ENCODE measurements at regions not wholly inside any gene's neighbourhood (a gene's known extent, or its start where the extent isn't known, plus 50 kb on each side); places are given as distances from the start of the nearest gene placed in this dataset.

DNA sequence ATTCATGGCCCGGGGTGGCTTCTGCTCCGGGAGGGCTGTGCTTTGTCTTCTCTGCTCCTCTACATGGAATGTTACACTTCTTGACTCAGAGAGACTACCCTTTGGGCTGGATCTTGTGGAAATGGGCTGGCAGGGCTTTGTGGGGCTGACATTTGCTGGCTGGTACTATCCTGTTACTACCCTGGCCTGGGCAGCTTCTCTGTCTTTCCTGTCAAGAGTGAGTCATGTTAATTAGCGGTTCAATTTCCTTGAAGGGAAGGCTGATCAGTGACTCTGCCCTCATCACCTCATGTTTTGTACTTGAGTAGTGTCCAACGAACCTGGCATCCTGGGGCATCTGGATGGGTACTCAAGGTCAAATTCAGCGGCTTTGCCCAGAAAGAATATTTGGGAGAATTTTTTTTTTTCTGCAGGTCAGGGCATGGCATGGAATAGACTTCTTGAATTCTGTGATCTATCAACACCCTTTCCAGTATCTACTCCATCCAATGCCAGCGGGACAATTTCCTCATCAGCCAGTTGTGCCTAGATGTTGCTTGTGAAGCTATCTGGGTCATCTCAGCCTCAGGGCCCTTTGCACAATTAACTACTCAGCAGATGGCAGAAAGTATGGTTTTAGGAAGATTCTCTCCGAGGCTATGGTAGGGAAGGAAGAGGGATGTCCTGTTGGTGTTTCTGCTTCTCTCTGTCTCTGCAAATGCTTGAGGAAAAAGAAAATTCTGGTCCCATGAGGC is 140.5 kb upstream of the PLET1 start:
- DNase-seq (ENCODE audit: low read depth), result no peak

DNA sequence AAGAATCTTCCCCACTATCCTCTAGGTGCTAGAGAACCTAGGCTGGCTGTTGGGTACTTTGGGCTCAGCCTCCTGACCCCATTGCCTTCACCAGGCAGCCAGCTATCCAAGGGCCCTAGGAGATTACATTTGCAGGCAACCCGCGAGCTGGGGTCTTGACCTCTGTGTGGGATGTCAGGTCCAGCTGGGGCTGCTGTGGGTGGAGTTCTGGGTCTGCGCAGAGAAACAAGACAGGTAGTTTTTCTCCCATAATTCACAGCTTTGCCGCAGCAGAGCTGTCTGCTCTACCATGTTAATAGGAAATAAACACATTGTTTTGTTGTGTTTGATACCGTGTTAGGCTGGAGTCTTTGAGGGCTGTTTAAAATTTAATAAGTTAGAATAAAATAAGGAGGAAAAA is 142.8 kb upstream of the PLET1 start:
- DNase-seq (ENCODE audit: low read depth), result no peak

DNA sequence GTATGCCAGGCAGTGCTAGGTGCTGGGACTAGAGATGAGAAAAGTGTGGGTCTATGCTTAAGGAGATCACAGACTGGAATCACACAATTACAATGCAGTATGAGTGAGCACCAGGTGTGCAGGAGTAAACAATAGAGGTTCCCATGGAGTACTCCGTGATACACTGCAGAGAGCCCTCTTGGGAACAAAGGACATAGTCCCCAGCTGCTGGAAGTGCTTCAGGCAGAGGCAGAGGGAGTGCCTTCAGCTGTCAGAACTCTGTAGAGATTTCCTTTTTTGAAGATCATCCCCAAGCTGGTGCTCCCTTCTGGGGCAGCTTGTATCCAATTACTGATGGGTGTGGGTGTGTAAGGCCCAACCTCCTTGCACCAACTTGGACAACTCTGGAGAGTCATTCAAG is 143.5 kb upstream of the PLET1 start:
- no peak for DNase-seq (ENCODE audit: low read depth)

DNA sequence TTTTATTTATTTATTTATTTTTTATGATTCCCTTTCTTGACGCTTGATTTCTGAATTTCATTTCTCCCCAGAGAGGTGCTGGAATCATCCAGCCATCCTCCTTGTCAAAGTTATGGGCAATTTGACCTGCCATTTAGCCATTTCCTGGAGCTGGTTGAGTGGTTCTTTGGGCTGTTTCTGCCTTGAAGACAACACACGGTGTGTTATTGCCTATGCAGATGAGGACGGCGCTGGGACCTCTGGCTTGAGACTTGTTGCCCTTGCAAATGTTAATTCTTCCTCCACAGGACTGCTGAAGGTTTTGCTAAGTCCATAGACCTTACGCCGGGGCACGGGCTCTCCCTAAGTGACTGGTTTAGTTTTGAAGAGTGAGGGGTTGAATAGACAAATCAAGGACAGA is 147.9 kb upstream of the PLET1 start:
- DNase-seq (ENCODE audit: low read depth), result no peak

DNA sequence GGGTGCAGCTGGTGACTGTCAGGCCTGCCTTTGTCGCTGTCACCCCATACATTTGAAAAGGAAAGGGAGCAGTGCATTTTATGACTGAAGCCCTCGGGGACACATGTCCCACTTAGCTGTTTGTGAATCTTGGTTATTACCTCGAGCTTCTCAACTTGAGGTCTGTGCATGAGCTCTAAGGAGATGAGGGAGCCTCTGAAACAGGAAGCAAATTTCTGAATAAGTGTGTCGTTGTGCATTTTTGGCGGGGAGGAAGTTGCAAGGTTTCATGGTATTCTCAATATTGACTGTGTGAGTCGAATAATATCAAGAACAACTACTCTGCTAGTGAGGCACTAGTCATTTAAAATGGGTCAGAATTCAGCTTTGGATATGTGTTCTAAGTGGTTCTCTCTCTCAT is 149.7 kb upstream of the PLET1 start:
- DNase-seq (ENCODE audit: low read depth), result no peak

DNA sequence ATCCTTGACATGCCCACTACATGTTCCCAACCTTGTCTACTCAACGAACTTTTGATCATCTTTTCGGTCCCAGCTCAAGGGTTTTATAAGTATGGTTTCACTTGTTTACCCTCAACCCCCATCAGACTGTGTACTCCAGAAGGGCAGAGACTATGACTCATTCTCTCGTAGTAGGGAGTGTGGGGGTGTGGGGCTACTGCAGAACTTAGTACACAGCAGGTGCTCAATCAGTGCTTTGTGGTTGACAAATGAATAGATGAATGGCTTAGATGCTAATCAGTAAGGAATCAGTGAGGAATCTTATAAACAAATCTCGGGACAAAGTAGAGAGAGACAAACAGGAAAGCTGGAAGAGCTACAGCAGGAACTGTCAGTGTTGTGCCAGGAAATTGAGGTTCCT is 151.7 kb upstream of the PLET1 start:
- no peak for DNase-seq (ENCODE audit: low read depth)

DNA sequence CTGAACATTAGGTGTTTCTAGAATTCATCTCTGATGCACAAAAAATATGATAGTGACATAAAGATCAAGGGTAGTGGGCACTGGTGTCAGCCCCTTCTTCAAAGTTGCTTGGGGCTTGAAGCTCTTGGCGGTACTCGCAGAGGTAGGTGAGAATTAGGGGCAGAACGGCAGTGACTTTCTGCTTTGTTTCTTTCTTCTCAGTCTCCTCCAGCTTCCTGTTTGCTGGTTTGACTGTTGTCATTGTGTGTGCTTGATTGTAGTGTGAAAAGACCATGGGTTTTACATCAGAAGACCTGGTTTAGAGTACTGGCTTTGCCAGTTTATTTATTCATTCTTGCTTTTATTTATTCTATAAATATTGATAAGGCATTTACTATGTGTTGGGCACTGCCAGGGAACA is 156.7 kb upstream of the PLET1 start:
- no peak for DNase-seq (ENCODE audit: low read depth)

DNA sequence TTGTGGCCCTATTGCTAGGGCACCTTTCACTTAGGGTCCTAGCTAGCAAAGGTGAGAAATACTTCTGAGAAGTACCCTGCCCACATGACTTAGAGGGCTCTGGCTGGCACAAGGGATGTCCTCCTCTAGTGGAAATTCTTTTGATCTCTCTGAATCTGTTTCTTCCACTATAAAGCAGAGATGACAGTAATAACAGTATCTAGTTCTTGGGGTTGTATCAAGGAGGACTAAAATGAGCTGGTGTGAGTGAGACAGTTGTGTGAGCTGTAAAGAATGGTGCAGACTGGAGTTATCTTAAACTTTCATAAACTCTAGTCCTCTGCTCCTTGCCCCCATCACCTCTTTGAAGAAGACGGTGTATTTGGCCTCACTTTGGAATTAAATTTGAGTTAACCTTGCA is 157.8 kb upstream of the PLET1 start:
- DNase-seq (ENCODE audit: low read depth), result no peak

DNA sequence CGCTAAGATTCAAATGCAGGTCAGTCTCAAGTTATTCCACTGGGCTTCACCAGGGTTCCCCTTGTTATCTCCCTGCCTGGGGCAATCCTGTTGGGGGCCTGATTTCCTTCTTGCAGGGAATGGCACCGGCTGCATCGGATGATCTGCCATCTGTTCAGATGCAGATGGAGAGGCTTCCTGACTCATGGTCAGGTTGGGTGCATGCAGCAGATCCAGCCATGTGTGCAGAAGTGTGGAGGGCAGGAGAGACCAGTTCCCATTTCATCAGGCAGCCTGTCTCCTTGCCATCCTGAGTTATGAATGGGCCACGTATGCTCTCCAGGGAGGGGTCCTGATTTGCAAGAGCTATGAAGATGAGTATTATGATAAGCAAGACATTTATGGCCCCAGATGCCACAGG is 161.2 kb upstream of the PLET1 start:
- no peak for DNase-seq (ENCODE audit: low read depth)

DNA sequence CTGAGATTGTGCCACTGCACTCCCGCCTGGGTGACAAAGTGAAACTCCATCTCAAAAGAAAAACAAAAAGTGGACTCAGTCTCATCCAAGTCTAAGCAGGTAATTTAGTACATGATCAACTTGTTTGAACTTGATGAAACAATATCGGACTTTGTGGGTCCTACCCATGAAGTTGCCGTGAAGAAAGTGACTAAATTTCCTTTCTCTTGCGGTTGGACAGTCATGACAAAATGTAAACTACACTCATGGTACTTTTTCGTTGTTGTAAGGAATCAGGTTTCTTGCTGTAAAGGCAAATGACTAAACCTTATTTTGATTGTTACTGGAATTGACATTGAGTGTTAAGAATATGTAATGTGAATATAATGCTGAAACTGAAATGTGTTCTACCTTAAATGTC is 164.5 kb upstream of the PLET1 start:
- DNase-seq (ENCODE audit: low read depth), result no peak

DNA sequence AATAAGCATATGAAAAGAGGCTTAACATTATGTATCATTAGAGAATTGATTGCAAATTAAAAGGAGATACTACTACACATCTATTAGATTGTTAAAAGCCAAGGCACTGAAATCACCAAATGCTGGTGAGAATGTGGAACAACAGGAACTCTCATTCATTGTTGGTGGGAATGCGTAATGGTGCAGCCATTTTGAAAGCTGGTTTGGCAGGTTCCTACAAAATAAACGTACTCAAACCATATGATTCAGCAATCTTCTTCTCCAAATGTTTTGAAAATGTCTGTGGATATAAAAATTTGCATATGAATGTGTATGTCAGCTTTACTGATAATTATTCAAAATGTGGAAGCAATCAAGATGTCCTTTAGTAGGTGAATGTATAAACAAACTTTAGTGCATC is 176.4 kb upstream of the PLET1 start:
- DNase-seq (ENCODE audit: low read depth), result no peak

DNA sequence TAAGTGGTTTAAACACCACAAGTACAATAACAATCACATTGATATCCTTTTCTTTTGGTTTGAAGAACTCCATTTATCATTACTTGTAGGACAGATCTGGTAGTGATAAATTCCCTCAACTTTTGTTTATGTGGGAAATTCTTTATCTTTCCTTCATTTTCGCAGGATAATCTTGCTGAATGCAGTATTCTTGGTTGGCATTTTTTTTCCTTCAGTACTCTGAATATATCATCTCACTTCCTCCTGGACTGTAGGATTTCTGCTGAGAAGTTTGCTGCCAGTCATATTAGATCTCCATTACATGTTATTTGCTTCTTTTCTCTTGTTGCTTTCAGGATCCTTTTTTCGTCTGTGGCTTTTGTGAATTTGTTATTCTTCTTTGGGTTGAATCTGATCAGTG is 179.0 kb upstream of the PLET1 start:
- no peak for DNase-seq (ENCODE audit: low read depth)

DNA sequence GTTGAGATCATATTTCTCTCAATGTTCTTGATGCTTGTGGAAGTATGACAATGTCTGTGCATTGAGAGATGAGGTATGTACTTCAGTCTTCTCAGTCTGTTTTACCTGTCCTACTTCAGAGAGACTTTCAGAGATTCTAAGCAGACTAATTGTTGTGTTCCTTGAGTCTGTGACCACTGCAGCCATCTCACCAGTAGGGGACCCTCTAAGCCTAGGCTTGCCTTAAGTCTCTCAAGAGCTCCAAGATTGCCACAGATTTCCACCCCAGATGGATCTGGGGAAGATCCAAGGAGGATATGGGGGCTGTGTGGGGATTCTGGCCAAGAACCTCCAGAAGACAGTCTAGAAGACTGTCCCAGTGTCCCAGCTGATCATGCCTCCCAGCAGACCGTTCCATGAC is 179.9 kb upstream of the PLET1 start:
- DNase-seq (ENCODE audit: low read depth), result no peak

DNA sequence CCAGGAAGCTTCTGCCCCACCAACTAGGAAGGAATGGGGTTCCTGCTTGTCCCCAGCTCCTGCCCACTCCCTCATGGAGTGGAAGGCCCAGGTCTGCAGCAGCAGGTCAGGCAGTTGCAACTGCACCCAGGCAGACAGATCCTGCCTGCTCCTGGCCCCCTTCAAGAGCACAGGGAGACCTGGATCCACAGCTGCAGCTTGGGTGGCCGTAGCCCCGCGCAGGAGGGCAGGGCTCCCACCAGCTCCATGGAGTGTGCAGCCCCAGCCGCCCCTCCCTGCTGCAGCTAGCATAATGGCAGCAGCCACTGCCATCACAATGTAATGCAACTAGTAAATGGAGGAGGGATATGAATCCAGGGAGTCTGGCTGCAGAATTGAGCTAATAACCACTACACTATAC is 187.5 kb upstream of the PLET1 start:
- no peak for DNase-seq (ENCODE audit: low read depth)

DNA sequence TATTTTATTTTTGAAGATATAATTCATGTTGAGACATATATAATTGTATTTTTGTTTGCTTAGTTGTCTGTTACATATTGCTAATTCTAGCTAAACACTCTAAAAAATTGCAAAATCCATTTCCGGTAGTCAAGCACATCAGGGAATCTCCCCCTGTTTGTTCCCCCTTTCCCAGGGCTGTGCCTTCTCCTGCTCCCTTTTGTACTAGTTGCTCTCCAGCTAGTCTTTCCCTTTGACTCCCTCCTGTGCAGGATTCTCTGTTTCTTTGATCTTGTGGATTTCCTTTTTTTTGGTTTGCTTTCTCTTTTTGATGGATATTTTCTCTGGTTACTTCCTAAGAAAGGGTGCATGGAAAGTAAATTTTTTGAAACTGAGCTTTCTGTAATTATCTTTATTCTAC is 188.1 kb upstream of the PLET1 start:
- no peak for DNase-seq (ENCODE audit: low read depth)

DNA sequence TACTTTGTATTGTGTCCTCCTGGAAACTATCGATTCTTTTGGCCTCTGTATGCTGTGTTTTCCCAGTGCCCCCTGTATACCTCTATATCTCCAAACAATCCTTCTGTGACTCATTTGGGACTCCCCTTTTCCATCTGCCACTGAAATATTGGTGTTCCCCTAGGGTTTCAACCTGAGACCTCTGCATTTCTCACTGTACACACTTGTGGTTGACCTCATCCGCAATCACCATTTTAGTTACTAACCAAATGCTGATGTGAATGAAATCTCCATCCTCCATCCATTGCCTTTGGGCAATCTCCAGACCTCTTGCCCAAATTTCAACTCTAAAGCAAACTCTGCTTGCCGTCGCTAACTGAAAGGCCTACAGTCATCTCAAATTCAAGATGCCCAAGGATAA is 190.6 kb upstream of the PLET1 start:
- no peak for DNase-seq (ENCODE audit: low read depth)

DNA sequence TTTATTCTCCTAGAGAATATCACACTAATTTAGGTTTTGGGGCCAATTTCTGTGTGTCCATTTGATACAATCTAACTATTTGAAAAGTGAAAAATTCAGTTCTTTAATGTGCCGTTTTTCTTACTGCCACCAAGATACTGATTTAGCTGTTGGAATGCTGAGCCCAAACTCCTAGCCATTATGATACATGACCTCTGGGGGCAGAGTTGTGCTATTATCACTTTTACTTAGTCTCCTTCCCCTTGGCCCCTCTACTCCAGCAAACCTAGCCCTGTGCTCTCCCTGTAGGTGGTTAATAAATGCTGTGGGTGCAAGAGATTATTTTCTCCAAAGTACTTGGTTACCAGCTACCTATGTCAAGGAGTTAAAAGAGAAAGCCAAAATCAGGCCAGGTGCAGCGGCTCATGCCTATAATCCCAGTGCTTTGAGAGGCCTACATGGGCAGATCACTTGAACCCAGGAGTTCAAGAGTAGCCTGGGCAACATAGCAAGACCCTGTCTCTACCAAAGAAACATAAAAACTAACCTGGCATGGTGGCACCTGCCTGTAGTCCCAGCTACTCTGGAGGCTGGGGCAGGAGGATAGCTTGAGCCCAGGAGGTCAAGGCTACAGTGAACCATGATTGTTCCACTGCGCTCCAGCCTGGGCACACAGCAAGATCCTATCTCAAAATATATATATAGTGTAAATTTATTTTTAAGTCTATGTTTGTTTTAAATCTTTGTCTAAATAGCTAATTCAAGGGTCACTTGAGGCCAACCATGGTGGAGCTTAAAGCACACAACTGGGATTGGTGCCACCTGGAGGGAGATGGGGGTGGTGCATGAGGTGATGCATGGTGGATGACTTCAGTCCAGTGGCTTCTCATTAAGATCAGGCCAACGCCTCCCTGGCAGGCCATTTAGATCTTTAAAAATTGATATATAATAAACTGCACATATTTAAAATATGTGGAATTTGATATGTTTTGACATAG is 193.2 kb upstream of the PLET1 start:
- no peak for DNase-seq (ENCODE audit: low read depth)

DNA sequence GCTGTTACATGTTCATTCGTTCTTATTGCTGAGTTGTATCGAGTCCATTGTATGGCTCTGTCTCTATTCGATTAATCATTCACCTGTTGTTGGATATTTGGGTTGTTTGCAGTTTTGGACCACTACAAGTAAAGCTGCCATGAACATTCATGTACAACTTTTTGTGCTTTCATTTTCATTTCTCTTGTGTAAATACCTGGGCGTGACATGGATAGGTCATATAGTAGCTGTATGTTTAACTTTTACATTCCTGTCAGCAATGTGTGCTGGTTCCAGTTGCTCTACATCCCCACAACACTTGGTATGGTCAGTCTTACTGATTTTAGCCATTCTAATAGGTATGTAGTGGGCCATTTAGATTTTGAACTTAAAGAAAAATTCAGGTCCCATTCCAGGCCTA is 194.2 kb upstream of the PLET1 start:
- DNase-seq (ENCODE audit: low read depth), result no peak

DNA sequence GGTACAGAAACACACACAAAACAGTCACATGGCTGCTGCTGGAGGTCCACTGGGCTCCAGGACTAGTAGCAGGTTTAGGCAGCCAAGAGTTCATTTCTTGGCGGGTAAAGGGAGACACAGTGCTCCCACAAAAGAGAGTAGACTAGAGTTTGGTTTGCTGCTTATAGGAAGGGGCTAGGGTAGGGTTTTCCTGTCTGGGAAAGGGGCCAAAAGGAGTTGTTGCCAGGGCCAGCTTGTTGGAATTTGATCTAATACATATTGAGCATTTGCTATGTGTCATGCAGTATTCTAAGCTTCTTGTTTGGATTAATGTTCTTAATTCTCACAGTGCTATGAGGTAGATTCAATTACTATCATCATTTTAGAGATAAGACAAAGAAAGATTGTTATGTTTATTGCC is 195.1 kb upstream of the PLET1 start:
- DNase-seq (ENCODE audit: low read depth), result no peak

DNA sequence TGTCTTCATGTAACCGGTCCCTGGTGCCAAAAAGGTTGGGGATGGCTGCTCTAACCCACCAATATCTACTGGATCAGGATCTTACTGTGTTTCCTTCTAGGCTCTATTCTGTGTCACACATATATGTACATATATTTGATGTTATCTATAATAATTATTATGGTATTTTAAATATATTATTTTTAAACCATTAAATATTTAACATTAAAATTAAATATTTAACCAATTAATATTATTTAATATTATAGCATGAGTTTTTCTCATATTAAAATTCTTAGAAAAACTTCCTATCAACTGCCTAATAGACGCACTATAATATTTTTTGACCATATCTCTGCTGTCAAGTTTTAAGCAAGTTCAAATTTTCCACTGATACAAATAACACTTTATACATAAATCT is 196.9 kb upstream of the PLET1 start:
- DNase-seq (ENCODE audit: low read depth), result no peak

DNA sequence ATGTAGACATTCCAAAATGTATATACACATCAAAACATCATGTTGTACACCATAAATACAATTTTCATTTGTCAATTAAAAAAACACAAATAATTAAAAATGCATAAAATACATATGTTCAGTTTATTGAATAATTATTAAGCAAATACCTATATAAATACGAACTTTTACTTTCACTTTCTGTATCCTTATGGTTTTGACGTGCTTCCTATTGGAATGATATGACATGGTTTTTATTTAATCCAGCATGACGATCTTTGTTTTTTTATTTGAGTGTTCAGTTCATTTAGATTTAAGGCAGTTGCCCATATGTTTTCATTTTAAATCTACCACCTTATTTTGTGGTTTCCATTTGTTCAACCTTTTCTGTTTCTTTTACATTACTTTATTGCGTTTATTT is 198.3 kb upstream of the PLET1 start:
- DNase-seq (ENCODE audit: low read depth), result no peak

DNA sequence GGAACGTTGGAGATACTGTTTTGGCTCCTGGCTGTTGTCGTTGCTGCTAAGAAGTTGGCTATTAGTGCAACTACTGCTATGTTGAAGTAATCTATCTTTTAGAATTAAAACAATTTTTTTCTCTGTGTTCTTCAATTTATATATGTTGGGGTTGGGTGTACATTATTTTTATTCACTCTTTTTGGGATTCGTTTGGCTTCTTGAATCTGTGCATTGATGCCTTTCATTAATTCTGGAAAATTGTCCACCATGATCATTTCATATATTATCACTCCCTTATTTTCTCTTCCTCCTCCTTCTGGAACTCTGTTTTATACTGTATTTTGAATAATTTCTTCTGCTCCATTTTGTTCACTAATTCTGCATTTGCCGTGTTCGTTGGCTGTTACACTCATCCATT is 199.5 kb upstream of the PLET1 start:
- no peak for DNase-seq (ENCODE audit: low read depth)

DNA sequence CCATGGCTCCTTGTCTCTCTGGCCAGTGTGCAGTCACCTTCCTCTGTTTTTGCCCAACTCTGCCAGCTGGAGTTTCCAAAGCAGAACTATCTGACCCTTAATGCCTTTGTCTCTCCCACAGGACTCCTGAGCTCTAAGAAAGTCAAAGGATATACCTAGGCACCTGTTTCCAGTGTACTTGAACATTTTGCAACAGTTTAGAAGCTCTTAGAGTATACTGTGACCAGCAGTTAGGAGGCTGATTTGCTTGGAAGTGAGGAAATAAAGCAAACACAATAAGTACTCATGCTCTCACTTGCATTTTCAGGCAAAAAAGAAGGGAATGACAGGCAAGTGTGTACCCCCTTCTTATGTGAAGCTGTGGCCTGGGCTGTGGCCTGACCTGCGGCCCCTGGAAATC is 204.3 kb upstream of the PLET1 start:
- DNase-seq (ENCODE audit: low read depth), result no peak
